ENCODE measurements at regions not wholly inside any gene's neighbourhood (a gene's known extent, or its start where the extent isn't known, plus 50 kb on each side); places are given as distances from the start of the nearest gene placed in this dataset.

GRCh38 chr16:55091213-55091870 lies 160.7 kb downstream of the IRX5 start:
- Histone ChIP-seq H3K4me3 (replicated peaks in 1 of 4; ENCODE audit: control extremely low read depth in 1 of 4, insufficient read depth in 1 of 4, low read depth in 3 of 4, low read length in 4 of 4) (no peak overlapping the region), H3K36me3 (ENCODE audit: control insufficient read depth, insufficient read depth, low read length) (no peaks in the 10 kb centered on the region), H3K27me3 (ENCODE audit: control insufficient read depth, insufficient read depth, low read length) (no peaks in the 10 kb centered on the region), H3K27ac (ENCODE audit: insufficient read depth, low read length) (no peak overlapping the region), H3K4me2 (ENCODE audit: extremely low read depth, insufficient read depth, low read length) (no peak overlapping the region), H3K9ac (ENCODE audit: insufficient read depth, low read length) (no peak overlapping the region), H3K79me2 (ENCODE audit: control insufficient read depth, insufficient read depth, low read length) (no peaks in the 10 kb centered on the region), H4K20me1 (ENCODE audit: control insufficient read depth, extremely low read depth, insufficient read depth, low read length) (no peaks in the 10 kb centered on the region), H3K9me3 (ENCODE audit: control insufficient read depth, insufficient read depth, low read depth, low read length) (no peaks in the 10 kb centered on the region), H3K4me1 (ENCODE audit: control insufficient read depth, extremely low read depth, insufficient read depth, low read length) (no peaks in the 10 kb centered on the region), H2AFZ (ENCODE audit: low read length) (no peak overlapping the region)
- DNase-seq (ENCODE audit: low read depth in 2 of 2) = no peak
- TF ChIP-seq CTCF (conservative IDR thresholded peaks at IDR 0.05 in 1 of 2, IDR thresholded peaks at IDR 0.05 in 1 of 2; ENCODE audit: low read depth in 1 of 2, low read length in 2 of 2) (no peak), EZH2 (IDR thresholded peaks at IDR 0.05; ENCODE audit: low read length, missing control alignments) (no peak)

GRCh38 chr16:55091871-55092230 lies 161.2 kb downstream of the IRX5 start:
- Histone ChIP-seq H3K27me3 (ENCODE audit: control insufficient read depth, insufficient read depth, low read length) (no peaks in the 10 kb centered on the region), H3K4me3 (replicated peaks in 1 of 4; ENCODE audit: control extremely low read depth in 1 of 4, insufficient read depth in 1 of 4, low read depth in 3 of 4, low read length in 4 of 4) (no peak overlapping the region), H2AFZ (ENCODE audit: low read length) (no peak overlapping the region), H3K9ac (ENCODE audit: insufficient read depth, low read length) (no peak overlapping the region), H3K9me3 (ENCODE audit: control insufficient read depth, insufficient read depth, low read depth, low read length) (no peaks in the 10 kb centered on the region), H3K36me3 (ENCODE audit: control insufficient read depth, insufficient read depth, low read length) (no peaks in the 10 kb centered on the region), H3K4me1 (ENCODE audit: control insufficient read depth, extremely low read depth, insufficient read depth, low read length) (no peaks in the 10 kb centered on the region), H3K4me2 (ENCODE audit: extremely low read depth, insufficient read depth, low read length) (no peak overlapping the region), H3K27ac (ENCODE audit: insufficient read depth, low read length) (no peak overlapping the region), H4K20me1 (ENCODE audit: control insufficient read depth, extremely low read depth, insufficient read depth, low read length) (no peaks in the 10 kb centered on the region), H3K79me2 (ENCODE audit: control insufficient read depth, insufficient read depth, low read length) (no peaks in the 10 kb centered on the region)
- no peak for TF ChIP-seq CTCF (conservative IDR thresholded peaks at IDR 0.05 in 1 of 2, IDR thresholded peaks at IDR 0.05 in 1 of 2; ENCODE audit: low read depth in 1 of 2, low read length in 2 of 2)
- DNase-seq (ENCODE audit: low read depth in 2 of 2) = no peak

GRCh38 chr16:55100100-55100499 lies 169.4 kb downstream of the IRX5 start:
- Histone ChIP-seq H3K36me3 (ENCODE audit: control insufficient read depth, insufficient read depth, low read length) (no peaks in the 10 kb centered on the region), H3K27me3 (ENCODE audit: control insufficient read depth, insufficient read depth, low read length) (no peaks in the 10 kb centered on the region), H3K79me2 (ENCODE audit: control insufficient read depth, insufficient read depth, low read length) (no peaks in the 10 kb centered on the region), H4K20me1 (ENCODE audit: control insufficient read depth, extremely low read depth, insufficient read depth, low read length) (no peaks in the 10 kb centered on the region), H3K27ac (ENCODE audit: insufficient read depth, low read length) (no peak overlapping the region), H3K4me3 (replicated peaks in 1 of 4; ENCODE audit: control extremely low read depth in 1 of 4, insufficient read depth in 1 of 4, low read depth in 3 of 4, low read length in 4 of 4) (no peak overlapping the region), H3K4me1 (ENCODE audit: control insufficient read depth, extremely low read depth, insufficient read depth, low read length) (no peaks in the 10 kb centered on the region), H3K4me2 (ENCODE audit: extremely low read depth, insufficient read depth, low read length) (no peak overlapping the region), H2AFZ (ENCODE audit: low read length) (no peak overlapping the region), H3K9ac (ENCODE audit: insufficient read depth, low read length) (no peak overlapping the region), H3K9me3 (ENCODE audit: control insufficient read depth, insufficient read depth, low read depth, low read length) (no peaks in the 10 kb centered on the region)
- TF ChIP-seq EZH2 (IDR thresholded peaks at IDR 0.05; ENCODE audit: low read length, missing control alignments) = no peak
- no peak for TF ChIP-seq CTCF (conservative IDR thresholded peaks at IDR 0.05 in 1 of 2, IDR thresholded peaks at IDR 0.05 in 1 of 2; ENCODE audit: low read depth in 1 of 2, low read length in 2 of 2)
- no peak for DNase-seq (ENCODE audit: low read depth in 2 of 2)

Measured in fibroblast of lung (primary cell).